ENCODE measurements at regions not wholly inside any gene's neighbourhood (a gene's known extent, or its start where the extent isn't known, plus 50 kb on each side); places are given as distances from the start of the nearest gene placed in this dataset.

DNA sequence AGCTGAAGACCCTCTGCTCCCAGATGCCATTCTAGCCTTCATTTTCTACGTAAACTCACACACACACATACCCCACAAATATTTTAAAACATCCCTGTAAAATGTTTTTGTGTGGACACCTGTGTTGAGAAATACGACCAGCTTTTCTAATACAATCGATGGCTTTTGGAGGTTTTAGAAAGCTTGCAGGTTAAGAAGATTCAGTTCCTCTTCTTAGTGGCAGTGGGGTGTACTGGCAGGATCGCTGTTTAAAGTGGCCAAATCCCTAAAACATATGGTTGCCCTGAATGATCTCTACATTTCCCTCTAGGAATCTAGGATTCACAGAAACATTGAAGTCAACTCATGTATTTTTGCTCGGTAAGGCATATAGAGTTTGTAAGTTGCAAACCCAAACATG is 236.3 kb downstream of the NSG2 start:
- no peak overlapping the region for H2BK12ac ChIP-seq (ENCODE audit: low read depth, low read length)
- DNase-seq (ENCODE audit: low read depth in 1 of 2, low spot score in 2 of 2), result no peak
- H2BK20ac ChIP-seq (ENCODE audit: low read length), result no peak overlapping the region
- no peaks in the 10 kb centered on the region; the same call in 1 of the 2 replicates for H3K79me1 ChIP-seq (ENCODE audit: low read depth, low read length)
- CTCF ChIA-PET (ENCODE audit: partially characterized antibody), result interaction anchor here (1.2 to 2.3 kb wide), 3 partner anchors 9 to 236 kb away, joined by 4 to 6 read pairs (median 4); partner anchors contain the start of gene NSG2
- FAIRE-seq, result no peak
- H3K27me3 ChIP-seq (replicated peaks in 1 of 4; ENCODE audit: control insufficient read depth in 3 of 4, extremely low read depth in 1 of 4, insufficient read depth in 3 of 4, low read length in 3 of 4), result no peaks in the 10 kb centered on the region; a peak in 1 of 7 replicates
- no peaks in the 10 kb centered on the region for H3K23me2 ChIP-seq (ENCODE audit: low read depth, low read length)
- 92 to 100% methylated on average over 1 to 5 of the region's 5 CpGs for WGBS, 2 experiments (ENCODE audit: extremely low coverage in 1 of 2, insufficient coverage in 1 of 2, insufficient read length in 1 of 2, insufficient replicate concordance in 2 of 2, low coverage in 1 of 2, low lambda C conversion rate in 2 of 2, missing lambda C conversion rate in 1 of 2)
- no peak overlapping the region for H3K4ac ChIP-seq (replicated peaks; ENCODE audit: insufficient read length, low read depth, low read length)
- no peak overlapping the region for H2AFZ ChIP-seq (ENCODE audit: low read length)
- no peaks in the 10 kb centered on the region for H3K36me3 ChIP-seq (ENCODE audit: control insufficient read depth in 2 of 4, insufficient read depth in 4 of 4, low read length in 3 of 4)
- no peak overlapping the region for H2BK15ac ChIP-seq (ENCODE audit: low read length)
- H3K4me1 ChIP-seq (replicated peaks in 1 of 4; ENCODE audit: control insufficient read depth in 3 of 4, insufficient read depth in 4 of 4, low read length in 3 of 4), result no peaks in the 10 kb centered on the region
- no peak overlapping the region for H4K5ac ChIP-seq (ENCODE audit: insufficient read length, low read depth, low read length)
- no peak overlapping the region for H3K14ac ChIP-seq (ENCODE audit: insufficient read length)
- H3K23ac ChIP-seq (ENCODE audit: insufficient read length), result no peak overlapping the region
- no peak overlapping the region for H3K4me2 ChIP-seq (ENCODE audit: insufficient read depth in 1 of 2, low read depth in 2 of 2, low read length in 2 of 2)
- no peak overlapping the region for H3K4me3 ChIP-seq (ENCODE audit: extremely low read depth in 1 of 4, insufficient read depth in 2 of 4, low read depth in 3 of 4, low read length in 4 of 4)
- no peak for TF ChIP-seq CEBPB (IDR thresholded peaks at IDR 0.05; ENCODE audit: low read depth, low read length)
- no peak overlapping the region for H2BK5ac ChIP-seq (ENCODE audit: low read depth, low read length)
- no peak overlapping the region for H3K18ac ChIP-seq (ENCODE audit: extremely low read depth, low read length)
- H3K56ac ChIP-seq (replicated peaks; ENCODE audit: insufficient read length, low read depth, low read length), result no peak overlapping the region
- H3K9ac ChIP-seq (replicated peaks in 1 of 4; ENCODE audit: extremely low read depth in 1 of 4, low read depth in 3 of 4, low read length in 3 of 4), result no peak overlapping the region
- no peaks in the 10 kb centered on the region for H3K79me2 ChIP-seq (ENCODE audit: control insufficient read depth in 1 of 2, insufficient read depth in 2 of 2, low read length in 2 of 2)
- no peak overlapping the region for H2AK5ac ChIP-seq (ENCODE audit: low read depth, low read length)
- H3K27ac ChIP-seq (ENCODE audit: low read depth, low read length), result no peak overlapping the region
- no peak overlapping the region for H4K91ac ChIP-seq (replicated peaks; ENCODE audit: insufficient read length, low read length)
- H4K8ac ChIP-seq (ENCODE audit: extremely low read depth, insufficient read depth, low read length), result no peak overlapping the region
- H2BK120ac ChIP-seq (replicated peaks; ENCODE audit: low read depth, low read length), result no peak overlapping the region
- H3K9me3 ChIP-seq (ENCODE audit: insufficient read depth in 2 of 2, low read depth in 1 of 2, low read length in 1 of 2), result 0 out of 4 replicates have a peak, but pooled peaks cover 0 to 3% of the 10 kb centered on the region in 2 experiments
- POLR2A ChIA-PET (ENCODE audit: partially characterized antibody), result no interaction called here
- H4K20me1 ChIP-seq (replicated peaks in 1 of 2; ENCODE audit: control insufficient read depth in 1 of 2, insufficient read depth in 2 of 2, low read length in 2 of 2), result no peaks in the 10 kb centered on the region
